Astrocyte (in vitro differentiated cells and primary cell): ENCODE measurements at regions not wholly inside any gene's neighbourhood (a gene's known extent, or its start where the extent isn't known, plus 50 kb on each side); places are given as distances from the start of the nearest gene placed in this dataset.

Experiments used
- CTCF ChIP-seq: IDR thresholded peaks from 2 replicates; pipeline ENCODE4 v1.5.1; 2011; ENCODE audit warnings: low read depth, mild to moderate bottlenecking, inconsistent platforms, low read length, moderate library complexity; ENCODE audit not compliant: insufficient read depth
- EZH2 ChIP-seq: IDR thresholded peaks from 2 replicates; pipeline ENCODE4 v1.6.1; 2012; ENCODE audit warnings: mild to moderate bottlenecking, low read length, inconsistent platforms; ENCODE audit not compliant: insufficient read depth

DNA sequence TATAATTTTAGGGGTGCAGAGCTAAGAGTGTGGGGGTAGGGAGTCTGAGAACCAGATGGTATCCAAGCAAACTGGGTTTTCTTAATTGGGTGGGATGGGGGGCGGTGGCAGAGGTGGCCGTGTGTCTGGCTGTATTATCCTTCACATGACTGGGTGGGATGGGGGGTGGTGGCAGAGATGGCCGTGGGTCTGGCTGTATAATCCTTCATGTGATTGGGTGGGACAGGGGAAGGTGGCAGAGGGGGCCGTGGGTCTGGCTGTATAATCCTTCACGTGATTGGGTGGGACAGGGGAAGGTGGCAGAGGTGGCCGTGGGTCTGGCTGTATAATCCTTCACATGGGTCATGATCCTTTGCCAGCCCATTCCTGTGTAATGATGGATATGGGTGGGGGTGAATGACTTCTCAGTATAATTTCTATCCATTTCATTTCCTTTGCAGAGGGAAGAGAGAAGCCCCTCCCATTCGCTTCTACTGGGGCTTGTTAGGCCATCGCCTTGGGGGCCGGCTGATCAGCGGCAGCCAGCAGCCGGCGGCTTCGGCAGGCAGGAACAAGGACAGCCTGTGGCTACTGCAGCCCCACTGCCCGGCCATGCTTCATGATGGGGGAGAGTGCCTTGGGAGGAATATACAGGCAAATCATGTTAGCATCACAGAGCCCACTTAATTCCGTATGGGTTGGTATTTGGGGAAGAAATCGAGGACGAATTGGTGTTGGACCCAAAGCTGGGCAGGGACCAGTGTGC is 179.6 kb upstream of the MKI67 start:
- TF ChIP-seq EZH2: no peak
- TF ChIP-seq CTCF: no peak
